MM.1S (cell line): ENCODE measurements at regions not wholly inside any gene's neighbourhood (a gene's known extent, or its start where the extent isn't known, plus 50 kb on each side); places are given as distances from the start of the nearest gene placed in this dataset.

Experiments used
- DNase-seq: peaks from one replicate; pipeline ENCODE4 v3.0.0-alpha.2; 2015
- H2AFZ ChIP-seq: fragments of 300-600 bp; sonication (generic); 2 replicates; pipeline ENCODE4 v1.6.0; 2016; ENCODE audit warnings: antibody characterized with exemption, low read length
- H3F3A ChIP-seq: fragments of 300-600 bp; sonication (generic); 2 replicates; pipeline ENCODE4 v1.6.1; 2016; ENCODE audit warnings: mild to moderate bottlenecking, antibody characterized with exemption, low read length, moderate library complexity, mixed read lengths; ENCODE audit not compliant: insufficient read depth
- H3K27ac ChIP-seq: fragments of 300-600 bp; sonication (generic); 2 replicates; pipeline ENCODE4 v1.5.1; 2016; ENCODE audit warnings: mild to moderate bottlenecking, low read length
- H3K27me3 ChIP-seq: fragments of 300-600 bp; sonication (generic); replicated peaks from 2 replicates; pipeline ENCODE4 v1.6.0; 2016; ENCODE audit warnings: low read length; ENCODE audit not compliant: insufficient read depth
- H3K36me3 ChIP-seq: fragments of 300-600 bp; sonication (generic); replicated peaks from 2 replicates; pipeline ENCODE4 v1.6.1; 2016; ENCODE audit warnings: mild to moderate bottlenecking, low read length, mixed read lengths; ENCODE audit not compliant: insufficient read depth
- H3K4me1 ChIP-seq: fragments of 300-600 bp; sonication (generic); 2 replicates; pipeline ENCODE4 v1.6.1; 2016; ENCODE audit warnings: low read length, mixed read lengths
- H3K4me2 ChIP-seq: fragments of 300-600 bp; sonication (generic); 2 replicates; pipeline ENCODE4 v1.6.0; 2016; ENCODE audit warnings: low read depth, low read length
- H3K4me3 ChIP-seq: fragments of 300-600 bp; sonication (generic); 2 replicates; pipeline ENCODE4 v1.5.1; 2016; ENCODE audit warnings: low read length, mixed read lengths
- H3K79me2 ChIP-seq: fragments of 300-600 bp; sonication (generic); 2 replicates; pipeline ENCODE4 v1.6.1; 2016; ENCODE audit warnings: mixed run types, low read length, mixed read lengths
- H3K9ac ChIP-seq: fragments of 300-600 bp; sonication (generic); 2 replicates; pipeline ENCODE4 v1.6.1; 2016; ENCODE audit warnings: low read length, mixed read lengths
- H3K9me2 ChIP-seq: fragments of 300-600 bp; sonication (generic); replicated peaks from 2 replicates; pipeline ENCODE4 v1.6.1; 2016; ENCODE audit warnings: mild to moderate bottlenecking, low read length, mixed read lengths; ENCODE audit not compliant: insufficient read depth
- H3K9me3 ChIP-seq: fragments of 300-600 bp; sonication (generic); replicated peaks from 2 replicates; pipeline ENCODE4 v1.6.1; 2016; ENCODE audit warnings: mild to moderate bottlenecking, low read length, mixed read lengths; ENCODE audit not compliant: insufficient read depth
- H4K20me1 ChIP-seq: fragments of 300-600 bp; sonication (generic); 2 replicates; pipeline ENCODE4 v1.6.1; 2016; ENCODE audit warnings: mild to moderate bottlenecking, low read length, moderate library complexity, mixed read lengths; ENCODE audit not compliant: insufficient read depth
- EZH2 ChIP-seq: fragments of 300-600 bp; sonication (generic); optimal IDR thresholded peaks from 2 replicates; pipeline ENCODE3; 2017; ENCODE audit warnings: low read depth, mild to moderate bottlenecking, antibody characterized with exemption, low read length, mixed read lengths
- EZH2phosphoT487 ChIP-seq: fragments of 300-600 bp; sonication (generic); IDR thresholded peaks from 2 replicates; pipeline ENCODE4 v1.6.1; 2018; ENCODE audit warnings: antibody characterized with exemption, low read length
- TF ChIP-seq, protein P1 (sequence below): fragments of 300-600 bp; sonication (generic); IDR thresholded peaks from 2 replicates; pipeline ENCODE4 v1.5.1; 2016; ENCODE audit warnings: antibody characterized with exemption, low read length, mixed read lengths

DNA sequence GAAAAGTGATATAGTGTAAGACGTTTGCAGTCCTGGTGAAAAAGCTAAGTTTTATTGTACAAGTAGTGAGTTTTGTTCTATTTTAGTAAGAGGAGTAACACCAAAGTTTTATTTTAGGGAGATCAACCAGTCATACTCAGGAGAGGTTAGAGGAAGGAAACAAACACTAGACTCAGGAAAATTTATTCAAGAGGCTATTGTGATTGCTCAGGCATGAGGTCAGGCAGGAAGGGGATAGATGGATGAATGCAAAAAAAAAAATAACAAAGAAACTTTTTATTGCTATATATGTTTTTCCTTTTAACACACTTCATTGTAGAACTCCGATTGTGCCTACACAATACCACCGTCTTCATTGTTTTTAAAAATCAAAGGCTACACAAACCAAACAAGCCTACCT lies 189.0 kb downstream of the LYPLAL1 start:
- Histone ChIP-seq H2AFZ (no peak overlapping the region), H3K9me2 (no peaks in the 10 kb centered on the region), H3K36me3 (no peaks in the 10 kb centered on the region), H3K9me3 (no peaks in the 10 kb centered on the region), H3K4me3 (no peak overlapping the region), H3K9ac (no peak overlapping the region), H3K27me3 (no peaks in the 10 kb centered on the region), H4K20me1 (no peaks in the 10 kb centered on the region), H3K4me1 (no peaks in the 10 kb centered on the region), H3K79me2 (no peaks in the 10 kb centered on the region), H3K27ac (no peak overlapping the region), H3F3A (no peaks in the 10 kb centered on the region), H3K4me2 (no peak overlapping the region)
- DNase-seq = no peak
- TF ChIP-seq, protein P1, sequence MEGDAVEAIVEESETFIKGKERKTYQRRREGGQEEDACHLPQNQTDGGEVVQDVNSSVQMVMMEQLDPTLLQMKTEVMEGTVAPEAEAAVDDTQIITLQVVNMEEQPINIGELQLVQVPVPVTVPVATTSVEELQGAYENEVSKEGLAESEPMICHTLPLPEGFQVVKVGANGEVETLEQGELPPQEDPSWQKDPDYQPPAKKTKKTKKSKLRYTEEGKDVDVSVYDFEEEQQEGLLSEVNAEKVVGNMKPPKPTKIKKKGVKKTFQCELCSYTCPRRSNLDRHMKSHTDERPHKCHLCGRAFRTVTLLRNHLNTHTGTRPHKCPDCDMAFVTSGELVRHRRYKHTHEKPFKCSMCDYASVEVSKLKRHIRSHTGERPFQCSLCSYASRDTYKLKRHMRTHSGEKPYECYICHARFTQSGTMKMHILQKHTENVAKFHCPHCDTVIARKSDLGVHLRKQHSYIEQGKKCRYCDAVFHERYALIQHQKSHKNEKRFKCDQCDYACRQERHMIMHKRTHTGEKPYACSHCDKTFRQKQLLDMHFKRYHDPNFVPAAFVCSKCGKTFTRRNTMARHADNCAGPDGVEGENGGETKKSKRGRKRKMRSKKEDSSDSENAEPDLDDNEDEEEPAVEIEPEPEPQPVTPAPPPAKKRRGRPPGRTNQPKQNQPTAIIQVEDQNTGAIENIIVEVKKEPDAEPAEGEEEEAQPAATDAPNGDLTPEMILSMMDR = no peak
- no peak for TF ChIP-seq EZH2
- no peak for TF ChIP-seq EZH2phosphoT487

DNA sequence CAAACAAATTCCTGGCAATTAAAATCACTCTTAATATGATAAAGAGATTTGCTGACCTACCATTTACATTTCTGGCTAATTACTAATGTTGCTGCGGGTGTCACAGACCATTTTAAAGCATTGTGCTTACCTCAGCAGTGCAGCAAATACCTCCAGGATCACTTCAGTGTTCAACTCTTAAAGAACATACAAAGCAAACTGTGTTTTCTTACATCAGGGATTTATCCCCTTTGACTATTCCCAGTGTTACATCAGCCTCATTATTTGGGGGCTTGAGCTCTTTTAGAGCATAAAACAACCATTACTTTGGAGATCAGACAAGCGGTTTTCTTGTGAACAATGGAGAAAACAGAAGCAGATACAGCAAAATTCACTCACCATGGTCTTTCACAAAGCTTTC lies 185.4 kb downstream of the LYPLAL1 start:
- no peak for TF ChIP-seq EZH2phosphoT487
- TF ChIP-seq, protein P1 = no peak
- TF ChIP-seq EZH2 = no peak
- no peak overlapping the region for H2AFZ ChIP-seq
- no peaks in the 10 kb centered on the region for H3K36me3 ChIP-seq
- no peaks in the 10 kb centered on the region for H3K4me1 ChIP-seq
- H3F3A ChIP-seq = no peaks in the 10 kb centered on the region
- no peaks in the 10 kb centered on the region for H3K27me3 ChIP-seq
- no peak overlapping the region for H3K27ac ChIP-seq
- H3K9me2 ChIP-seq = no peaks in the 10 kb centered on the region
- no peaks in the 10 kb centered on the region for H3K9me3 ChIP-seq
- H3K9ac ChIP-seq = no peak overlapping the region
- H3K79me2 ChIP-seq = no peaks in the 10 kb centered on the region
- no peaks in the 10 kb centered on the region for H4K20me1 ChIP-seq
- H3K4me3 ChIP-seq = no peak overlapping the region
- no peak overlapping the region for H3K4me2 ChIP-seq
- no peak for DNase-seq

DNA sequence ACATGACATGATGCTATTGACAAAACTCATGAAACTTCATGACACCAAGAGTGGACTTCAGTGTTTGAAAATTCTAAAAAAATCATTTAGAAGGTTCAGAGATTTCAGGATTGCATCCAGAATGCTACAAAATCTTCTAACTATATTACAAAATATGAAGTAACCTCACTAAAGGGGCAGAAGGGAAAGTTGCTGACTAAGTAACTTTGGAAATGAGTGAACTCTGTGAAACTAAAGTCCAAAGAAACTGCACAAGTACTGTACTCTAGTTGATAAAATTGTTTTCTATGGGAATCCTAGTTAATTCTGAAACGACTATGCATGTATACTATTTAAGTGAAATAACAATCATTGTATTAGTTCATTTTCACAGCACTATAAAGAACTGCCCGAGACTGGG lies 184.4 kb downstream of the LYPLAL1 start:
- TF ChIP-seq EZH2phosphoT487 (no peak), EZH2 (no peak)
- TF ChIP-seq, protein P1 = no peak
- DNase-seq = no peak
- H3K27me3 ChIP-seq = no peaks in the 10 kb centered on the region
- no peaks in the 10 kb centered on the region for H3K36me3 ChIP-seq
- no peaks in the 10 kb centered on the region for H3K9me2 ChIP-seq
- H3K9me3 ChIP-seq = no peaks in the 10 kb centered on the region
- H3K4me2 ChIP-seq = no peak overlapping the region
- H3K27ac ChIP-seq = no peak overlapping the region
- H3K79me2 ChIP-seq = no peaks in the 10 kb centered on the region
- H3K4me3 ChIP-seq = no peak overlapping the region
- no peaks in the 10 kb centered on the region for H3K4me1 ChIP-seq
- no peaks in the 10 kb centered on the region for H4K20me1 ChIP-seq
- no peaks in the 10 kb centered on the region for H3F3A ChIP-seq
- H2AFZ ChIP-seq = no peak overlapping the region
- H3K9ac ChIP-seq = no peak overlapping the region
